IMR-90 (cell line): ENCODE measurements at regions not wholly inside any gene's neighbourhood (a gene's known extent, or its start where the extent isn't known, plus 50 kb on each side); places are given as distances from the start of the nearest gene placed in this dataset.

ENCODE experiments used
- ATAC-seq: fragments of 200-7000 bp; cut with Tn5 transposase; 2 replicates; pipeline ENCODE4 v1.9.1; 2020; ENCODE audit warnings: low read depth, mild to moderate bottlenecking, moderate library complexity
- BruUV-seq: library from RNA; stranded (reverse); fragments of 400-500 nt; replicated peaks from 2 replicates; lab custom pipeline; 2021; lab: Mats Ljungman, UMichigan
- CTCF ChIA-PET: fragments of 300-600 bp; formaldehyde crosslinking; extraction: SDS; loops from one replicate; lab custom pipeline; 2021; ENCODE audit warnings: antibody characterized with exemption; lab: Yijun Ruan, JAX
- POLR2A ChIA-PET: fragments of 300-600 bp; sonication (Branson Sonifier 250); formaldehyde crosslinking; loops from one replicate; lab custom pipeline; 2022; ENCODE audit warnings: antibody characterized with exemption; ENCODE audit not compliant: unreplicated experiment; lab: Charles Lee
- DNase-seq: peaks from one replicate; pipeline ENCODE4 v3.0.0; 2013
- H2AFZ ChIP-seq: replicated peaks from 2 replicates; pipeline ENCODE3; 2013; ENCODE audit warnings: low read length, mild to moderate bottlenecking; ENCODE audit not compliant: poor library complexity
- H2AK5ac ChIP-seq: 2 replicates; pipeline ENCODE4 v1.6.1; 2013; ENCODE audit warnings: low read depth, low read length, inconsistent platforms
- H2AK9ac ChIP-seq: replicated peaks from 2 replicates; pipeline ENCODE3; 2013; ENCODE audit warnings: mild to moderate bottlenecking, low read depth, low read length, moderate library complexity; ENCODE audit not compliant: poor library complexity
- H2BK120ac ChIP-seq: 2 replicates; pipeline ENCODE4 v1.6.1; 2013; ENCODE audit warnings: low read depth, low read length, inconsistent platforms
- H2BK15ac ChIP-seq: 3 replicates; pipeline ENCODE4 v1.6.1; 2013; ENCODE audit warnings: low read depth, low read length, inconsistent platforms
- H2BK20ac ChIP-seq: 2 replicates; pipeline ENCODE4 v1.6.1; 2013; ENCODE audit warnings: low read depth, mild to moderate bottlenecking, inconsistent platforms, low read length, moderate library complexity
- H2BK5ac ChIP-seq: 2 replicates; pipeline ENCODE4 v1.6.1; 2013; ENCODE audit warnings: mild to moderate bottlenecking, low read depth, low read length, inconsistent platforms; ENCODE audit not compliant: poor library complexity, severe bottlenecking
- H3K14ac ChIP-seq: replicated peaks from 2 replicates; pipeline ENCODE4 v1.6.1; 2013; ENCODE audit warnings: low read depth, low read length, inconsistent platforms
- H3K18ac ChIP-seq: 2 replicates; pipeline ENCODE4 v1.6.1; 2013; ENCODE audit warnings: low read depth, low read length, control low read depth
- H3K23ac ChIP-seq: 2 replicates; pipeline ENCODE4 v1.6.1; 2013; ENCODE audit warnings: low read depth, low read length, inconsistent platforms
- H3K27ac ChIP-seq: 2 replicates; pipeline ENCODE4 v1.5.1; 2013; ENCODE audit warnings: mild to moderate bottlenecking, control low read depth, low read length; ENCODE audit not compliant: insufficient read depth
- H3K27me3 ChIP-seq: 2 replicates; pipeline ENCODE4 v1.6.1; 2013; ENCODE audit warnings: low read length; ENCODE audit not compliant: control insufficient read depth, insufficient read depth
- H3K36me3 ChIP-seq: 2 replicates; pipeline ENCODE4 v1.6.1; 2013; ENCODE audit warnings: low read length, mixed read lengths; ENCODE audit not compliant: control insufficient read depth, insufficient read depth
- H3K4ac ChIP-seq: 2 replicates; pipeline ENCODE4 v1.6.1; 2013; ENCODE audit warnings: low read depth, low read length, inconsistent platforms
- H3K4me1 ChIP-seq: 2 replicates; pipeline ENCODE4 v1.6.1; 2013; ENCODE audit warnings: low read length, mixed read lengths; ENCODE audit not compliant: control insufficient read depth, insufficient read depth
- H3K4me2 ChIP-seq: 2 replicates; pipeline ENCODE4 v1.6.1; 2013; ENCODE audit warnings: low read depth, mild to moderate bottlenecking, control low read depth, low read length, moderate library complexity
- H3K4me3 ChIP-seq: 2 replicates; pipeline ENCODE4 v1.5.1; 2013; ENCODE audit warnings: low read depth, mild to moderate bottlenecking, control low read depth, low read length, moderate library complexity; ENCODE audit not compliant: insufficient read depth
- H3K56ac ChIP-seq: 2 replicates; pipeline ENCODE4 v1.6.1; 2013; ENCODE audit warnings: low read length, inconsistent platforms; ENCODE audit not compliant: insufficient read depth; ENCODE audit errors: extremely low read depth
- H3K79me1 ChIP-seq, 2 experiments: 2 replicates each; pipeline ENCODE4 v1.6.1; 2013; ENCODE audit warnings: low read length in 2 of 2, inconsistent platforms in 1 of 2, low read depth in 1 of 2
- H3K9ac ChIP-seq: 2 replicates; pipeline ENCODE4 v1.6.1; 2013; ENCODE audit warnings: low read depth, low read length, control low read depth
- H3K9me1 ChIP-seq: 2 replicates; pipeline ENCODE4 v1.6.1; 2013; ENCODE audit warnings: low read length, inconsistent platforms; ENCODE audit not compliant: insufficient read depth
- H3K9me3 ChIP-seq: 2 replicates; pipeline ENCODE4 v1.6.1; 2013; ENCODE audit warnings: low read length; ENCODE audit not compliant: control insufficient read depth, insufficient read depth
- H4K20me1 ChIP-seq: 2 replicates; pipeline ENCODE4 v1.6.1; 2013; ENCODE audit warnings: low read length, inconsistent platforms; ENCODE audit not compliant: insufficient read depth
- H4K5ac ChIP-seq: 2 replicates; pipeline ENCODE4 v1.6.1; 2013; ENCODE audit warnings: mild to moderate bottlenecking, low read depth, low read length, control low read depth
- H4K8ac ChIP-seq, 2 experiments: 2 replicates each; pipeline ENCODE4 v1.6.1; 2013; ENCODE audit warnings: low read depth in 2 of 2, low read length in 2 of 2, control low read depth in 1 of 2, inconsistent platforms in 1 of 2
- H4K91ac ChIP-seq: 2 replicates; pipeline ENCODE4 v1.6.1; 2013; ENCODE audit warnings: low read depth, low read length, inconsistent platforms; ENCODE audit not compliant: insufficient read depth
- NFE2L2 ChIP-seq: fragments of 150-350 bp; IDR thresholded peaks from 2 replicates; pipeline ENCODE4 v1.6.1; 2016; ENCODE audit warnings: low read depth, mild to moderate bottlenecking, low read length
- POLR2A ChIP-seq: IDR thresholded peaks from 2 replicates; pipeline ENCODE4 v1.6.1; 2012; ENCODE audit warnings: mild to moderate bottlenecking, low read depth, low read length
- RCOR1 ChIP-seq: IDR thresholded peaks from 2 replicates; pipeline ENCODE4 v1.6.1; 2012; ENCODE audit warnings: mild to moderate bottlenecking, low read length, improper control_type of control experiment; ENCODE audit not compliant: insufficient replicate concordance
- WGBS, 2 experiments: methylation state at CpG; one replicate each; pipeline versions ENCODE4 v1.1.5 to v1.1.7; 2013; ENCODE audit warnings: missing lambda C conversion rate in 2 of 2; ENCODE audit not compliant: insufficient read length in 1 of 2; ENCODE audit errors: extremely low coverage in 2 of 2; 5-methylcytosine and 5-hydroxymethylcytosine counted together
- dilution Hi-C: fragments of 300-500 bp; cut with HindIII; formaldehyde crosslinking; loops from one replicate; pipeline ENCODE4 v1.14.3; 2018; ENCODE audit warnings: low sequenced_read_pairs; ENCODE audit not compliant: unreplicated experiment
- in situ Hi-C: fragments of 300-500 bp; cut with MboI; formaldehyde crosslinking; loops from 3 replicates; pipeline ENCODE4 v1.14.3; 2019; ENCODE audit warnings: low sequenced_read_pairs, inconsistent platforms, mixed read lengths
- intact Hi-C: fragments of 100-400 bp; cut with micrococcal nuclease; formaldehyde crosslinking; loops from 2 replicates; pipeline ENCODE4 v1.10.0; 2022

DNA sequence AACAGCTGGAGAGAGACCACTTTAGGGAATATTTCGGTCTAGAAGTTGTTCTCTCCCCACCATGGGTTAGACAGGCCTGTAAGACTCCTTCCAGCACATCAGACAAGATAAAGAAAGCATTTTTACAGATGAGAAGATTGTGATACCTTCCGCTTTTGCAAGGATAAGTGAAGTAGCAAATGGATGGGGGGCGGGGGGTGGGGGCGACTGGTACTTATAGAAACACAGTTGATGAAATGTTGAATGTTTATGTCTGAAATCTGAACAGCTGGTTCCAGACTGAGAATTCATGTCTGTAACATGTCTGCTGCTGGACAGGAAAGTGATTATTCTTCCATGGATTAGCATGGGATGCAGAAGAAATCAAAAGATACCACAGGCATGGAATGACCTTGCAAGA is 90.5 kb upstream of the FN1 start:
- no peaks in the 10 kb centered on the region for H3K36me3 ChIP-seq
- ChIA-PET POLR2A (no interaction called here), CTCF (no interaction called here)
- dilution Hi-C loops (no loop called here), intact Hi-C loops (loop anchor here (5.0 kb wide), 2 partner anchors 131 to 266 kb away; no protein-coding TSS in a partner anchor), in situ Hi-C loops (no loop called here)
- peak overlapping the region; percentile 83 for H3K14ac ChIP-seq
- peak overlapping the region; percentile 23; the same call in 1 of the 2 replicates for H3K27ac ChIP-seq
- H3K79me1 ChIP-seq = peaks cover 0 to 3% of the 10 kb centered on the region in 2 experiments; a peak in 1 of 4 replicates
- BruUV-seq = no TSS peak
- peak overlapping the region; percentile 69 for H2AFZ ChIP-seq
- peak overlapping the region; percentile 91 for H4K5ac ChIP-seq
- H2BK5ac ChIP-seq = peak overlapping the region; percentile 99
- no peak overlapping the region for H2AK9ac ChIP-seq
- peaks cover 6% of the 10 kb centered on the region for H3K9me1 ChIP-seq
- peak overlapping the region; percentile 67 for H3K23ac ChIP-seq
- peak overlapping the region; percentile 90 for H4K91ac ChIP-seq
- no peak overlapping the region for H3K9ac ChIP-seq
- H3K9me3 ChIP-seq = peaks cover 2% of the 10 kb centered on the region; the same call in 1 of the 2 replicates
- H3K27me3 ChIP-seq = no peaks in the 10 kb centered on the region
- peak overlapping the region; percentile 42; the same call in 1 of the 2 replicates for H3K56ac ChIP-seq
- H3K4me3 ChIP-seq = no peak overlapping the region
- peaks cover 17% of the 10 kb centered on the region for H3K4me1 ChIP-seq
- H2BK15ac ChIP-seq = peak overlapping the region; percentile 99
- H3K4ac ChIP-seq = peak overlapping the region; percentile 90
- ATAC-seq = no peak
- peak overlapping the region; percentile 59 to 93 for H4K8ac ChIP-seq
- peak overlapping the region; percentile 90 for H2BK20ac ChIP-seq
- H3K18ac ChIP-seq = peak overlapping the region; percentile 99
- 83% methylated on average over 2 of the region's 4 CpGs; no CpG with 5 or more reads in 1 of the 2 experiments for WGBS, 2 experiments
- H4K20me1 ChIP-seq = no peaks in the 10 kb centered on the region
- no peak for DNase-seq
- TF ChIP-seq NFE2L2 = no peak
- TF ChIP-seq POLR2A = no peak
- no peak for TF ChIP-seq RCOR1
- peak overlapping the region; percentile 97 for H2BK120ac ChIP-seq
- peak overlapping the region; percentile 96 for H2AK5ac ChIP-seq
- H3K4me2 ChIP-seq = no peak overlapping the region
